WI38 (cell line): ENCODE measurements at regions not wholly inside any gene's neighbourhood (a gene's known extent, or its start where the extent isn't known, plus 50 kb on each side); places are given as distances from the start of the nearest gene placed in this dataset.

ENCODE experiments used
- H3K4me3 ChIP-seq: 2 replicates; pipeline ENCODE4 v1.5.1; 2011; ENCODE audit warnings: low read depth, mild to moderate bottlenecking, control low read depth, low read length
- CTCF ChIP-seq: IDR thresholded peaks from 2 replicates; pipeline ENCODE4 v1.5.1; 2012; ENCODE audit warnings: low read depth, mild to moderate bottlenecking, control low read depth, low read length

DNA sequence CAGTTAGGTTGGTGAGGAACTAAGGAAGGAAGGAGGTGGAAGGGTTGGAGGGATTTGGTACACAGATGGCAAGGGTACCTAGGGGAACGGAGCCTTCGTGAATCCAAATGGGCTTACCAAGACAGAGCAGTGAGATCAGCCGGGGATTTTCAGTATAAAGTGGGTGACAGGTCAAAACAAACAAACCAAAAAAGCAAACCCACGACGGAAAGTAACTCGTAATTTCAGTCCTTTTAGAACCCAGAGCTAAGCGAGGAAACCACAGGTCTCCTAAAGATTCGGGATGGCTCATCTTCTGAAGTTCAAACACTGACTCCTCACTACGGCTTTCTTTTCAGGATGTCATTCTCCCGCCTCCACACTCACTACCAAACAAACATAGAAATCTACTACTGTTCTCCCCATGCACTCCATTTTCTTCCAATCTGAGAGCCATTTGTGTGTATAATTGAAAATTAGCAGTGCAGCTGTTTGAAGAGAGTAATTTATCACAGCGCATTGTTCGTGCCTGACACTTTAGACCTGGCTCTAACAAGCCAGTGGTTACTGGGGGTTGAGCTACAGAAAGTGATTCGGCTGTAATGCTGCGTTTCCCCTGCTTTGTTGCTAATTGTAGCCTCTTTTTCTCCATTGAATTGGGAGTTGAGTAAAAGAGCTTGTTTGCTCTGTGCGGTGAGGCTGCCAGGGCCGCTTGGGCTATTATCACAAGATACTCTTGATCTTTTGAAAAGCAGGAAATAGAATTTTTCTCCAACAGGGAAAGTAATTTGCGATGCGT, 64.7 kb upstream of the CCDC39 start:
- TF ChIP-seq CTCF: no peak
- H3K4me3 ChIP-seq: no peak overlapping the region

- no peak for TF ChIP-seq CTCF
- H3K4me3 ChIP-seq: no peak overlapping the region
Observed at GRCh38 chr3:180747805-180748361, 68.6 kb upstream of the CCDC39 start.

- no peak overlapping the region for H3K4me3 ChIP-seq
- no peak for TF ChIP-seq CTCF
Observed at GRCh38 chr3:180749322-180749721, 70.0 kb upstream of the CCDC39 start.

DNA sequence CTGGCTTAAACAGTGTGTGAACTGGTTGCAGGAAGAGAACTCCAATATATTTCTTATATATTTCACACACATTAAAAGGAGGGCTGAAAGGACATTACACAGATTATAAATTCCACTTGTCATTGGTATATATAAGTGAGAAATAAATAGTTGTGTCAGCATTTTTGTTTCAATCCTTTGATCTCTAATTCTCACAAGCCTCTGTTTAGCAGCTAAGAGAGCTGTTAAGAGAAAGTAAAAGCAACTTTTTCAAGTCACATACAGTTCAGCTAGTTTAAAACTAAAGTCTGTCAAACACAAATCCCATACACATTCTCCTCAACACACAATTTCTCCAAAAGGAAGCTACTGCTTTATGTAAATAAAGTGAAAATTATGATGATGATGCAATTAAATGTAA, 70.5 kb upstream of the CCDC39 start:
- no peak overlapping the region for H3K4me3 ChIP-seq
- no peak for TF ChIP-seq CTCF

- H3K4me3 ChIP-seq: no peak overlapping the region
- TF ChIP-seq CTCF: no peak
Observed at GRCh38 chr3:180755556-180755955, 76.3 kb upstream of the CCDC39 start.

GRCh38 chr3:180762866-180763265, 83.6 kb upstream of the CCDC39 start:
- H3K4me3 ChIP-seq: no peak overlapping the region
- no peak for TF ChIP-seq CTCF

DNA sequence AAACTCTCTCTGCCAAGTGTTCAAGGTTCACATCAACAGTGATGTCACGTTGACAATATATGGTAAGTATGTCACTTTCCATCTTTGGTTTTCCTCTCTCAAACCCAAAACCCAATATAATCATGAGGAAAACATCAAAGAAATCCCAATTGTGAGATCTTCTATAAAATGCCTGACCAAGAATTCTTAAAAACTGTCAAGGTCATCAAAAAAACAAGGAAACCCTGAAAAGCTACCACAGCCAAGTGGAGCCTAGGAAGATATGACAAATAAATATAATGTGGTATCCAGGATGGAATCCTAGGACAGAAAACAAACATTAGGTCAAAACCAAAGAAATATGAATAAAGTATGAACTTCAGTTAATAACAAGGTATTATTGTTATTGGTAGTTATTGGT, 85.2 kb upstream of the CCDC39 start:
- TF ChIP-seq CTCF: no peak
- no peak overlapping the region for H3K4me3 ChIP-seq
